T-cell (primary cell): ENCODE measurements at regions not wholly inside any gene's neighbourhood (a gene's known extent, or its start where the extent isn't known, plus 50 kb on each side); places are given as distances from the start of the nearest gene placed in this dataset.
"Not testable (repeated sequence)": the region's sequence is repeated elsewhere in the genome, so short reads cannot be mapped to it uniquely, and the experiment has no call there.

ENCODE experiments used
- ATAC-seq, 4 experiments: fragments of 200-7000 bp in 3 of 4; fragments of 150-1000 bp in 1 of 4; cut with Tn5 transposase; replicated peaks in 1 of 4; 1 replicate in 3 of 4; 2 replicates in 1 of 4; pipeline ENCODE4 v1.10.0; 2021; ENCODE audit warnings: moderate library complexity in 3 of 4, mild to moderate bottlenecking in 2 of 4, moderate number of reproducible peaks in 1 of 4
- CTCF ChIA-PET, 2 donors: fragments of 300-600 bp; sonication (Branson Sonifier 250); formaldehyde crosslinking; loops; one replicate each; lab custom pipeline; 2022; ENCODE audit warnings: antibody characterized with exemption in 2 of 2; lab: Charles Lee
- POLR2A ChIA-PET, 2 donors: fragments of 300-600 bp; sonication (Branson Sonifier 250); formaldehyde crosslinking; loops; one replicate each; lab custom pipeline; 2022; ENCODE audit warnings: antibody characterized with exemption in 2 of 2; lab: Charles Lee
- DNase-seq, 35 experiments: peaks; one replicate each; pipeline versions ENCODE4 v3.0.0 to v3.0.0-alpha.2; 2013 to 2023
- H3K27ac ChIP-seq: one replicate; pipeline ENCODE4 v1.5.1; 2013; ENCODE audit warnings: low read length
- H3K27me3 ChIP-seq, 2 experiments: replicated peaks in 1 of 2; 1 replicate in 1 of 2; 2 replicates in 1 of 2; pipeline versions ENCODE4 v1.6.1 to v1.7.0; 2013; ENCODE audit warnings: low read length in 1 of 2, mixed read lengths in 1 of 2; ENCODE audit not compliant: control insufficient read depth in 2 of 2, insufficient read depth in 2 of 2; ENCODE audit errors: extremely low read depth in 1 of 2
- H3K36me3 ChIP-seq, 2 donors: 1 replicate in 1 of 2; 2 replicates in 1 of 2; pipeline versions ENCODE4 v1.6.1 to v1.7.0; 2013; ENCODE audit warnings: low read length in 1 of 2; ENCODE audit not compliant: control insufficient read depth in 2 of 2, insufficient read depth in 1 of 2; ENCODE audit errors: extremely low read depth in 1 of 2
- H3K4me1 ChIP-seq, 2 experiments: 1 replicate in 1 of 2; 2 replicates in 1 of 2; pipeline versions ENCODE4 v1.6.1 to v1.7.0; 2013; ENCODE audit warnings: low read length in 2 of 2, mixed read lengths in 1 of 2; ENCODE audit not compliant: insufficient read depth in 2 of 2, control insufficient read depth in 1 of 2; ENCODE audit errors: extremely low read depth in 1 of 2
- H3K4me3 ChIP-seq, 2 donors: 1 replicate in 1 of 2; 2 replicates in 1 of 2; pipeline versions ENCODE4 v1.5.1 to v1.7.0; 2013; ENCODE audit warnings: mild to moderate bottlenecking in 2 of 2, low read length in 1 of 2, moderate library complexity in 1 of 2; ENCODE audit not compliant: control insufficient read depth in 1 of 2; ENCODE audit errors: extremely low read depth in 1 of 2
- H3K9me3 ChIP-seq: 2 replicates; pipeline ENCODE4 v1.7.0; 2013
- H3K27ac Mint-ChIP-seq, 2 donors: one replicate each; pipeline ENCODE4 v1.8.0; 2020 to 2021; ENCODE audit warnings: mild to moderate bottlenecking in 2 of 2, mixed read lengths in 2 of 2
- H3K27me3 Mint-ChIP-seq, 2 donors: one replicate each; pipeline ENCODE4 v1.8.0; 2021 to 2022; ENCODE audit warnings: mixed read lengths in 2 of 2
- H3K36me3 Mint-ChIP-seq: one replicate; pipeline ENCODE4 v1.8.0; 2021; ENCODE audit warnings: mixed read lengths
- H3K4me1 Mint-ChIP-seq, 3 donors: one replicate each; pipeline ENCODE4 v1.8.0; 2020 to 2022; ENCODE audit warnings: mixed read lengths in 3 of 3, mild to moderate bottlenecking in 1 of 3
- H3K4me3 Mint-ChIP-seq, 3 donors: one replicate each; pipeline ENCODE4 v1.8.0; 2020 to 2022; ENCODE audit warnings: mild to moderate bottlenecking in 3 of 3, mixed read lengths in 3 of 3, moderate library complexity in 3 of 3
- H3K9me3 Mint-ChIP-seq, 3 donors: one replicate each; pipeline ENCODE4 v1.8.0; 2020 to 2022; ENCODE audit warnings: mixed read lengths in 3 of 3
- WGBS: methylation state at CpG from one replicate; pipeline ENCODE4 v1.1.5; 2013; ENCODE audit warnings: missing lambda C conversion rate; ENCODE audit not compliant: insufficient coverage; 5-methylcytosine and 5-hydroxymethylcytosine counted together

- DNase-seq, H3K36me3 ChIP-seq, H3K9me3 Mint-ChIP-seq, H3K36me3 Mint-ChIP-seq, CTCF ChIA-PET, ATAC-seq, H3K4me3 ChIP-seq, H3K27me3 Mint-ChIP-seq, H3K4me3 Mint-ChIP-seq, H3K9me3 ChIP-seq, H3K4me1 ChIP-seq, H3K27ac Mint-ChIP-seq, H3K27me3 ChIP-seq, POLR2A ChIA-PET, H3K4me1 Mint-ChIP-seq, H3K27ac ChIP-seq: not testable (repeated sequence)
- WGBS: no CpG with 5 or more reads among the region's 6 CpGs
These were observed 208.3 kb downstream of the ZNF479 start for GRCh38 chr7:56923892-56924291.

GRCh38 chr7:56910973-56911372, 221.3 kb downstream of the ZNF479 start:
- H3K36me3 Mint-ChIP-seq, POLR2A ChIA-PET, H3K27me3 Mint-ChIP-seq, H3K4me3 ChIP-seq, H3K27ac ChIP-seq, H3K27me3 ChIP-seq, H3K27ac Mint-ChIP-seq, H3K36me3 ChIP-seq, H3K4me1 Mint-ChIP-seq, ATAC-seq, H3K4me1 ChIP-seq, CTCF ChIA-PET, H3K4me3 Mint-ChIP-seq, H3K9me3 ChIP-seq, H3K9me3 Mint-ChIP-seq, DNase-seq: not testable (repeated sequence)
- WGBS: no CpG with 5 or more reads among the region's 8 CpGs

- CTCF ChIA-PET, H3K27ac Mint-ChIP-seq, POLR2A ChIA-PET, H3K4me3 ChIP-seq, DNase-seq, H3K9me3 ChIP-seq, H3K4me1 Mint-ChIP-seq, H3K36me3 Mint-ChIP-seq, H3K4me1 ChIP-seq, H3K27me3 ChIP-seq, H3K27me3 Mint-ChIP-seq, H3K9me3 Mint-ChIP-seq, ATAC-seq, H3K4me3 Mint-ChIP-seq, H3K36me3 ChIP-seq, H3K27ac ChIP-seq: not testable (repeated sequence)
- WGBS: no CpG with 5 or more reads among the region's 3 CpGs
These were observed 242.8 kb downstream of the ZNF479 start for GRCh38 chr7:56889454-56889853.

- H3K4me1 ChIP-seq, H3K27me3 Mint-ChIP-seq, H3K9me3 ChIP-seq, DNase-seq, H3K4me1 Mint-ChIP-seq, H3K9me3 Mint-ChIP-seq, H3K27me3 ChIP-seq, H3K36me3 ChIP-seq, ATAC-seq, H3K27ac ChIP-seq, H3K4me3 ChIP-seq, H3K27ac Mint-ChIP-seq, H3K4me3 Mint-ChIP-seq, H3K36me3 Mint-ChIP-seq, CTCF ChIA-PET, POLR2A ChIA-PET: not testable (repeated sequence)
- no CpG with 5 or more reads among the region's 6 CpGs for WGBS
These were observed 247.1 kb downstream of the ZNF479 start for GRCh38 chr7:56885132-56885531.

GRCh38 chr7:56882318-56882717, 249.9 kb downstream of the ZNF479 start:
- H3K4me3 Mint-ChIP-seq, CTCF ChIA-PET, H3K4me3 ChIP-seq, H3K36me3 Mint-ChIP-seq, ATAC-seq, POLR2A ChIA-PET, H3K4me1 Mint-ChIP-seq, H3K27me3 Mint-ChIP-seq, H3K4me1 ChIP-seq, H3K27me3 ChIP-seq, H3K9me3 Mint-ChIP-seq, H3K9me3 ChIP-seq, H3K36me3 ChIP-seq, DNase-seq, H3K27ac Mint-ChIP-seq, H3K27ac ChIP-seq: not testable (repeated sequence)
- WGBS: 79% methylated on average over 32 of the region's 42 CpGs
